GM12892 (cell line): ENCODE measurements at regions not wholly inside any gene's neighbourhood (a gene's known extent, or its start where the extent isn't known, plus 50 kb on each side); places are given as distances from the start of the nearest gene placed in this dataset.

Experiments used
- DNase-seq: peaks from one replicate; pipeline ENCODE4 v3.0.0; 2011; ENCODE audit not compliant: insufficient read length
- FAIRE-seq: peaks from 2 replicates; lab custom pipeline; 2011; peaks lifted over from hg19 to GRCh38; lab: Jason Lieb, UNC
- POLR2A ChIP-seq: IDR thresholded peaks from 2 replicates; pipeline ENCODE4 v1.6.1; 2011; ENCODE audit warnings: low read depth, low read length, control low read depth
- POLR2AphosphoS5 ChIP-seq: IDR thresholded peaks from 2 replicates; pipeline ENCODE4 v1.6.1; 2011; ENCODE audit warnings: low read depth, low read length, control low read depth
- TAF1 ChIP-seq: IDR thresholded peaks from 2 replicates; pipeline ENCODE4 v1.6.1; 2011; ENCODE audit warnings: low read depth, mild to moderate bottlenecking, control low read depth, low read length, borderline replicate concordance

DNA sequence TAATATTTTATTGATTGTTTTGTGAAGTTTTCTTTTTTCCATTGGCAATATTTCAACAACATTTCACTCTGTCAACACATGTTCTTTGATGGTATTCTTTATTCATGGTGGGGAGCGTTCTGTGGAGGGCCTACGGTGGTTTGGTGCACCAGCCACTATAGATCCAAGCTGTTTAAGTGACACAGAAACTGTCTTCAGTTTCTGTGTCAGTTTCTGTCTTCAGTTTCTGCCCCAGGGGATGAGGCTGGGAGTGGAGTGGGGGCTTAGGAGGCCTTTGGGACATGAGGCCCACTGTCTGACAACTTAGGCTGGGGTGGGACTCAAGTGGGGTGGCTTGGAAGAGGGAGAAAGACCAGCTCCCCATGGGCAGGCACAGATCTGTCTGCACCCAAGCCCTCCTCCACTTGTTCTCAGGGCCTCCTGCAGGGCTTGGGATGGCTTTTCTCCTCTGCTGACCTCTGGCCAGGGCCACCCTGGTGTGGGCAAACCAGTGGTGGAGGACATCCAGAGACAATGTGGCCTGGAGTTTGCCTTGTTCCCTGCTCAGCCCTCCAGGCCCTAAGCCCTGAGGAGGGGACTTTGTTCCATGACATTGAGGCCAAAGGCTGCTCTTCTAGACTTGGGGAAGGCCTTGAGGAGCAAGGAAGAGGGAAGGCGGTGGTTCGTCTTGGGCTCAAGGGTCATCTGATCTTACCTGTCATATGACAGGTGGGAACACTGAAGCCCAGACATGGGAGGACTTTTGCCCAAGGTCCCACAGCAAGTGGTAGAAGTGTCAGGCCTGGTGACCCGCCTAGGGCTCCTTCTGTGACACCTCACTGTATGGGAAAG, 60.3 kb upstream of the SMAD6 start:
- TF ChIP-seq POLR2AphosphoS5: no peak
- no peak for DNase-seq
- no peak for FAIRE-seq

DNA sequence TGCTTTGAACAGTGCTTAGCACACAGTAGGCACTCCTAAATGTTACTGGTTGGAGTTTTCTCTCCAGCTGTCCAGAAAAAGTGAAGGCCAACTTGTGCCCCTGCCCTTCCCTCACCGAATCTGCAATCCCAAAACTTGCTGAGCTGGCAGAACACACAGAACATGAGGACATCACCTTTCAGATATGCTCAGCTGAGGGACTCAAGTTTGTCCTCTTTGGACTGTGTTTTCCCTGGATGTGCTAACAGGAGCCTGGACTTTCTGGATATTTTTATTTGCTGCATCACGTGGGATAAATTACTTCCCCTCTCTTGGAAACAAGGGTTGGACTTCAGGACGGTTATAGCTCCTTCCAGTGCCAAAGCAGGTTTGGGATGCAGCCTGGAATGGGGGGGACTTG, 59.5 kb upstream of the SMAD6 start:
- DNase-seq (no peak), FAIRE-seq (no peak)
- TF ChIP-seq TAF1: no peak

DNA sequence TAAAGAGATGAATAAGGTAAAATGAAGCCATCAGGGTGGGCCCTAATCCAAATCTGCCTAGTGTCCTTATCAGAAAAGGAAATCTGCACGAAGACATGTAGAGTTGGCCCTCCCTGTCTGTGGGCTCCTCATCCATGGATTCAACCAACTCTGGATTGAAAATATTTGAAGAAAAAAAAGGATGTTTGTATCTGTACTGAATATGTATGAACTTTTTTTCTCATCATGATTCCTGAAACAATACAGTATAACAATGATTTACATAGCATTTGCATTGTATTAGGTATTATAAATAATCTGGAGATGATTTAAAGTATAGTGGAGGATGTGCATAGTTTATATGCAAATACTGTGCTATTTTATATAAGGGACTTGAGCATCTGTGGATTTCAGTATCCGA, 59.0 kb upstream of the SMAD6 start:
- DNase-seq: no peak
- no peak for TF ChIP-seq POLR2A
- TF ChIP-seq TAF1: no peak
- no peak for TF ChIP-seq POLR2AphosphoS5
- FAIRE-seq: no peak

DNA sequence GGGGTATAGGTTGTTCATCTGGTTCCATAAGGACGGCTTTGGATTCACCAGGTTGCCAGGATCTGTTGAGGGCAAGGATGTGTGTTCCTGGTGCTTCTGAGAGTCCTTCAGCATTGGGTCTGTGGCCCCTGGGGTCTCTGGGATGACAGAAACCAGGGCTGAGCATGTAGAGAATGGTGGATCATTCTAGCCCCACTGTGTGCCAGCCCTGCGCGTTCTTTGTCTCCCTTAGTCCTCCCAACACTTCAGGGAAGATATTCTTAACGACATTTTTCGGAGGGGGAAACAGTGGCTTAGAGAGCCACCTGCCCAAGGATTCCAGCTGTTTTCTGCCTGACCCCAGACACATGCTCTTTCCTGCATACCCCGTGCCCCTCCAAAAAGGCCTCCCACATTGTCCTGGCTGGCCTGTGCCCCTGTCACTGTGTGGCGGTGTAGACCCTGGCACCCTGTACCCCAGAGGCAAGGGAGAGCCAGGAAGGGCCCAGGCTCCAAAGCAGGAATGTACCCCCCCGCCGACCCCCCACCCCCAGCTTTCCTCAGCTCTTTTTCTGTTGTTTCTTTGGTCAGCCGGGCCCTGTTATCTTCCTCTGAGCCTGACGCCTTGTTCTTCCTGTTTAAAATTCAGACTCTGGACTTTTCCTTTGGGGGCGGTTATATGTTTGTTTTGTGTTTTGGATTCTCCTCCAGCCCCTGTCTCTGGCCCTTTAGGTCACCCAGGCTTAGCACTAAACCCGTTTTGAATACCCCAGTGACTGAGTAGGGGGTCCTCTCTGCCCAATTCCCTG, 57.8 kb upstream of the SMAD6 start:
- TF ChIP-seq POLR2A (no peak), POLR2AphosphoS5 (no peak), TAF1 (no peak)
- no peak for FAIRE-seq
- no peak for DNase-seq

DNA sequence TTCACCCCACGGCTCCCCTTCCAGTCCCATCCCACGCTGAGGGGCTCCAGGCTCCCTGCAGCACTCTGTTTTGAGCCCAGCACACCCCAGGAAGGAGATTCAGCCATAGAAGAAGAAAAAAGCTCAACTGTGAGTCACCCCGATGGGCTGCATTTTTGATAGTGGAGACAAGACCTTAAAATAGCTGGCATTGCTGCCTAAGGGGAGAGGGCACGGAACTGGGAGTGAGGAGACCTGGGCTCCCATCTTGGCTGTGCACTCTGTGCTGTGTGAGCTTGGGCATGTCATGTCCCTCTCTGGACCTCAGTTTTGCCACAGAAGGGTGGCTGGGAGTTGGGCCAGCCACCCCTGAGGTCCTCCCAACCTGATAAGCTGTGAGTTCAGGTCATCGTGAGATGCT, 57.2 kb upstream of the SMAD6 start:
- DNase-seq (no peak), FAIRE-seq (no peak)
- TF ChIP-seq TAF1 (no peak), POLR2A (no peak), POLR2AphosphoS5 (no peak)

DNA sequence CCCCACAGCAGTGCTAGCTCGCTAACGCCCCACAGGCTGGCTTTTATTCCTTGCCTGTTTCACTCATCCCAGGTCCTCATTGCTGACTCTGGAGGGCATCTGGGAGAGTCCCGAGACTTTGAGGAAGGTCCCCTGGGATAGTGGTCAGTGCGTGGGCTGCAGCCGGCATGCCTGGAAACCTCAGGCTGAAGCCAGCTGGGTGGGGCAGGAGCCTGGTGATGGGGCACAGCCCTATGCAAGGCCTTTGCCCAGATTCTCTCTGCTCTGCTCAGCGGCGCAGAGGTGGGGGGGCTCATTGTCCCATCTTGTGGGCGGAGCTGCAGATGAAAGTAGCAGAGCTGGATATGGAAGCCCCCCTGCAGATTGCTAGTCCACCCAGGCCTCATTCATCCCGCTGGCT, 55.7 kb upstream of the SMAD6 start:
- FAIRE-seq (no peak), DNase-seq (no peak)
- TF ChIP-seq POLR2A (no peak), POLR2AphosphoS5 (no peak), TAF1 (no peak)

DNA sequence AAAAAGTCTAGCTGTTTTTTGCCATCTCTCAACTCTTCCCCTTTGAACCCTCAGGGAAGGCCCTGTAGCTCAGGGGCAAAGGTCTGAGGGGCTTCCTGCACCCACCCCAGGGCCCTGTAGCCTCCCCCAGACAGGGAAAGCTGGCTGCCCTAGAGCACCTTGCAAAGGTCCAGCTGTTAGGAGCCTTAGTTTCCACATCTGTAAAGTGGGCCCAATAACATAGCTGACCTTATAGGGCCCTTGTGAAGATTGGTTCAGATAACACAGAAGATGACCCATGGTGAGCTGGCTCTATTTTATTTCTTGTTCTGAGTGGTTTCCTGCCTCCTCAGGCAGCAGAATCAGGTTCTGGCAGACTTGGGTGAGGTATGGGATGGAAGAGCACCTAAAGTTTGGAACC, 55.2 kb upstream of the SMAD6 start:
- TF ChIP-seq POLR2AphosphoS5 (no peak), POLR2A (no peak), TAF1 (no peak)
- no peak for FAIRE-seq

DNA sequence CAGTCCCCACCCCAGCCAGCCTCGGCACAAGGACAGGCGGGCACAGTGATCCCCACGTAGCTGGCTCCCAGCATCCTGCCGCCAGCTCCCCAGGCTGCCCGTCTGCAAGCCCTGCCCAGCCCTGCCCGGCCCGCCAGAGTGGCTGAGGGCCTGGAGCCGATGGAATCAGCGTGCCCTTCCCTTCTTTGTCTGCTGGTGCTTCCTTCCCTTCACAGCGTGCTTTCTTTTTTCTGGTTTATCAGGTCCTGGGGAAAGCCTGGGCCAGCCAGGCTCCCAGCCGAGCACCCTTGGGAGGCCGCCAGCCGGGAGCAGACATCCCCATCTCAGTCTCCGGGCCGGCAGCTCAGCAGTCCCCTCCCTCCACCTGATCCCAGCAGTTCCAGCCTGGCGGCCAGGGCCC, 54.7 kb upstream of the SMAD6 start:
- DNase-seq: no peak
- TF ChIP-seq TAF1: no peak
- no peak for FAIRE-seq

More for the DNA sequence above, 55.2 kb upstream of the SMAD6 start:
- DNase-seq: no peak

DNA sequence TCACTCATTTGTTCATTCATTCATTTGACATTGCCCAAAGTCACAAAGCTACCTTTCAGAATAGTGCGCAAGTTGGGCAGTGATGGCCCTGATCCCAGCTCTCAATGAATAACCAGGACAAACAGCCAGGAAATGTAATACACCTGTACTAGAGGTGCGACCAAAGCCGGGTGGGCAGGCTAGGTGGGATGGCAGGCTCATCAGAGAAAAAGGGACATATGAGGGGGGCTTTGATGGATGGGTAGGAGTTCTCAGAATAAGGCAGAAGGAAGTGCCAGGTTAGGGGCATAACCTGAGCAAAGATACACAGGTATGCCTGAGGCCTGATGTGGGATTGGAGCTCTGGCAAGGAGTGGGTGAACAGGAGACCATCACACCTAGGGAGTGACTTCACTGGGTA, 53.4 kb upstream of the SMAD6 start:
- DNase-seq (no peak), FAIRE-seq (no peak)
- TF ChIP-seq POLR2AphosphoS5 (no peak), TAF1 (no peak), POLR2A (no peak)

DNA sequence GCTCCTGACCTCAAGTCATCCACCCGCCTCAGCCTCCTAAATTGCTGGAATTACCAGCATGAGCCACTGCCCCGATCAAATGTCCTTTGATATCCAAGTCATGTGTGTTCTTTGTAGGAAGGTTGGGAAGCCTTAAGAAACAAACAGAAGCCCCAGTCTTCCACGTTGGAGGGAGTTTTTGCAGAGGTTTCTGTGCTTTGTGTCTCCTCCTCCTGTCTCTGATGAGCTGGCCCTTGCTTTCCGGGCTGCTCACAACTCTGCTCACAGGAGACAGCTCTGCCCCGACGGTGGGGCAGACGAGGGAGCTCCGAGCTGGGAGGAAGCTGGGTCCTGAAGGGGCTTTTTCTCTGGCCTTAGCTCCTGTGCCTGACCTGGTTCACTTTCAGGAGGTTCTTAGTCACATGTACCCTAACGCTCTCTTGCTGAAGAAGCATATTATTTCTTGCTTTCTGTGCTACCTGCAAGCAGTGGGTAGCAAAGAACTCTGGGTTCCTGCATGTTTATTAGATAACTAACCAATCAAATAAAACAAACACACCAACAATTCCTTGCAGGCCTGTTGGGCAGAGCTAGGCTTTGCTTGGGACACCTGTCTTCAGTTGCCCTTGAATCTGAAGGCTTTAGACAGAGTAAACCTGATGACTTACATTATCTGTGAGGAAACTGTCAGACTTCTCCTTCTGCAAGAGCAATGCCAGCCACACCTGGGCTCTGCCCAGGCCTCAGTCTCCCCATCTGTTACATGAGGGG, 52.6 kb upstream of the SMAD6 start:
- TF ChIP-seq TAF1 (no peak), POLR2AphosphoS5 (no peak), POLR2A (no peak)
- DNase-seq (no peak), FAIRE-seq (no peak)

DNA sequence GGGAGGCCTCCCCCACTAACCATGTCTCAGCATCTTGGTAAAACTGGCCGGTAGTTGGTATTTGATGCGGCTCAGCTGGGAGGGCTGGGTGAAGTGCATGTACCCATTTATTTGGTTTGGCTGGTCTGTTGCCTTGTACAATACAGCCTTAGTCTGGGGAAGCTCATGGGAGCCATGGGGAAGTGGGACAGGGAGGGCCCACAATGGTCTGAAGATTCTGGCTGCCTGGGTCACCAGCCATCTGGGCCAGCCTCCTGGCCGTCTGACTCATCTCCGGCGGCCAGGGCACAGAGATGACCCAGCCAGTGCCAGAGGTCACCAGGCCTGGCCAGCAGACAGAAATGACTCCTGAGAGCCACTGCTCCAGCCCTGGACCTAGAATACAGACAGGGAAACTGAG, 51.6 kb upstream of the SMAD6 start:
- FAIRE-seq (no peak), DNase-seq (no peak)
- TF ChIP-seq TAF1: no peak
- TF ChIP-seq POLR2AphosphoS5: no peak
- TF ChIP-seq POLR2A: no peak
